ENCODE measurements at regions not wholly inside any gene's neighbourhood (a gene's known extent, or its start where the extent isn't known, plus 50 kb on each side); places are given as distances from the start of the nearest gene placed in this dataset.

DNA sequence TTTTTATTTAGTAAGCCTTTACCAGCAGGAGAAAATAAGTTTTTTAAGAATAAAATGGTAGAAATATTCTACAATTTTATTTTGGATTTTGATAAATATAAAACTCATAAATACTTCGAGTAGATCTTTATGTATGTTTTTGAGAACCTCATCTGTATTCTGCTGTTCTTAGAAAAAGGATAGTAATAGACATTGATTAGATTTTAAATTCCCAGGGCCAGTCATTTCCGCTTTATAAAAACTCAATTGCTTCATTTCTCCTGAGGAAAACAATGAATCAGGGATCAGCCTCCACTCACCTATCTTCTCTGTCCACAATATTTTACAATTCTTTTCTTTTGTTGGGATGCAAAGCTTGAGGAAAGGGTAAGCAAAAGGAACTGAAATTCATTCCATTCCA lies 1983.5 kb upstream of the C9orf72 start:
- WGBS (ENCODE audit: insufficient coverage, insufficient replicate concordance, low lambda C conversion rate, missing lambda C conversion rate): 24% methylated on average over 2 of the region's 2 CpGs
- SMC1A ChIA-PET (ENCODE audit: uncharacterized antibody, unreplicated experiment): interaction anchor here (1.0 kb wide), 1 partner anchor 10 kb away, joined by 4 read pairs; no protein-coding TSS in a partner anchor
- no peaks in the 10 kb centered on the region for H4K20me1 ChIP-seq (ENCODE audit: control insufficient read depth, insufficient read depth)
- intact Hi-C loops (cut with micrococcal nuclease; ENCODE audit: unreplicated experiment): no loop called here
- no TSS peak for BruUV-seq (replicated peaks)
- in situ Hi-C loops (cut with MboI): no loop called here
- H2AFZ ChIP-seq (ENCODE audit: control insufficient read depth, low read depth, low read length): no peak overlapping the region
- no peak for DNase-seq (ENCODE audit: low read depth, low spot score)
- RAD21 ChIA-PET (ENCODE audit: unreplicated experiment): no interaction called here
- FAIRE-seq: no peak
- CTCF ChIA-PET: no interaction called here
- no peaks in the 10 kb centered on the region for H3K4me1 ChIP-seq (ENCODE audit: control insufficient read depth, insufficient read depth, low read length)
- H3K27me3 ChIP-seq (replicated peaks in 1 of 2; ENCODE audit: control insufficient read depth in 2 of 2, insufficient read depth in 2 of 2, low read length in 1 of 2): no peaks in the 10 kb centered on the region
- H3K4me3 ChIP-seq: no peak overlapping the region
- no peak for TF ChIP-seq IKZF2 (IDR thresholded peaks at IDR 0.05)
- TF ChIP-seq, protein P1, sequence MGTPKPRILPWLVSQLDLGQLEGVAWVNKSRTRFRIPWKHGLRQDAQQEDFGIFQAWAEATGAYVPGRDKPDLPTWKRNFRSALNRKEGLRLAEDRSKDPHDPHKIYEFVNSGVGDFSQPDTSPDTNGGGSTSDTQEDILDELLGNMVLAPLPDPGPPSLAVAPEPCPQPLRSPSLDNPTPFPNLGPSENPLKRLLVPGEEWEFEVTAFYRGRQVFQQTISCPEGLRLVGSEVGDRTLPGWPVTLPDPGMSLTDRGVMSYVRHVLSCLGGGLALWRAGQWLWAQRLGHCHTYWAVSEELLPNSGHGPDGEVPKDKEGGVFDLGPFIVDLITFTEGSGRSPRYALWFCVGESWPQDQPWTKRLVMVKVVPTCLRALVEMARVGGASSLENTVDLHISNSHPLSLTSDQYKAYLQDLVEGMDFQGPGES (IDR thresholded peaks at IDR 0.05): no peak
- no peak for TF ChIP-seq E2F4 (IDR thresholded peaks at IDR 0.05; ENCODE audit: low read depth, low read length)
- TF ChIP-seq, protein P2, sequence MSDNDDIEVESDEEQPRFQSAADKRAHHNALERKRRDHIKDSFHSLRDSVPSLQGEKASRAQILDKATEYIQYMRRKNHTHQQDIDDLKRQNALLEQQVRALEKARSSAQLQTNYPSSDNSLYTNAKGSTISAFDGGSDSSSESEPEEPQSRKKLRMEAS (IDR thresholded peaks at IDR 0.05; ENCODE audit: low read depth, low read length): no peak
- H3K79me2 ChIP-seq (ENCODE audit: control insufficient read depth, insufficient read depth, low read length): no peaks in the 10 kb centered on the region
- H3K9ac ChIP-seq (ENCODE audit: control insufficient read depth, insufficient read depth, low read length): no peak overlapping the region
- no peaks in the 10 kb centered on the region for H3K9me3 ChIP-seq (replicated peaks; ENCODE audit: control insufficient read depth, insufficient read depth, low read length)
- no peak overlapping the region for H3K27ac ChIP-seq (ENCODE audit: control insufficient read depth, insufficient read depth)
- POLR2A ChIA-PET: no interaction called here
- ATAC-seq: no peak
- no peaks in the 10 kb centered on the region for H3K36me3 ChIP-seq (ENCODE audit: control insufficient read depth in 2 of 2, insufficient read depth in 2 of 2, low read length in 1 of 2)
- H3K4me2 ChIP-seq (ENCODE audit: control insufficient read depth, insufficient read depth): no peak overlapping the region

DNA sequence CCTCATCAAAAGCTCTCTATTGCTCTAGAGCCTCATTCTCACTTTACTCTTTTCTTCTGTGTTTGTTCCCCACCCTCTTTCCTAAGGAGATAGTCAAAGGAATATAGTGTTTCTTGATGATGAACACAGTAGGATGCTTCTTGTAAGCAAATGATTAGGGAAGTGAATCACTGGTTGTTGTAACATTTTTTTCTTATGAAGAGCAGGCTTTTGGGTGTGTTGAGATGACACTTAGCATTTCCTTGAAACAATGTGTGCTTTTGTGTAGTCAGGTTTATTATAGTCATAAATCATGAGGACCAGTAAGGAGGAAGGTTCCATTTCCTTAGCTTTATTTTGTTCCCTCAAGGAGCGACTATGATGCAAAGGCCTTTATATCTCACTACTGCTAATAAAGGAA lies 1991.3 kb upstream of the C9orf72 start:
- H3K9me3 ChIP-seq (replicated peaks; ENCODE audit: control insufficient read depth, insufficient read depth, low read length): no peaks in the 10 kb centered on the region
- no peaks in the 10 kb centered on the region for H3K4me1 ChIP-seq (ENCODE audit: control insufficient read depth, insufficient read depth, low read length)
- no peaks in the 10 kb centered on the region for H3K79me2 ChIP-seq (ENCODE audit: control insufficient read depth, insufficient read depth, low read length)
- ChIA-PET SMC1A (ENCODE audit: uncharacterized antibody, unreplicated experiment) (no interaction called here), RAD21 (ENCODE audit: unreplicated experiment) (no interaction called here), CTCF (no interaction called here), POLR2A (no interaction called here)
- FAIRE-seq (no peak), DNase-seq (ENCODE audit: low read depth, low spot score) (no peak), ATAC-seq (no peak)
- in situ Hi-C loops (cut with MboI): no loop called here
- no peak overlapping the region for H3K4me2 ChIP-seq (ENCODE audit: control insufficient read depth, insufficient read depth)
- no peaks in the 10 kb centered on the region for H3K27me3 ChIP-seq (replicated peaks in 1 of 2; ENCODE audit: control insufficient read depth in 2 of 2, insufficient read depth in 2 of 2, low read length in 1 of 2)
- WGBS (ENCODE audit: insufficient coverage, insufficient replicate concordance, low lambda C conversion rate, missing lambda C conversion rate): 0% methylated on average over 1 of the region's 1 CpG
- no peak overlapping the region for H2AFZ ChIP-seq (ENCODE audit: control insufficient read depth, low read depth, low read length)
- H3K36me3 ChIP-seq (ENCODE audit: control insufficient read depth in 2 of 2, insufficient read depth in 2 of 2, low read length in 1 of 2): no peaks in the 10 kb centered on the region
- BruUV-seq (replicated peaks): no TSS peak
- no peaks in the 10 kb centered on the region for H4K20me1 ChIP-seq (ENCODE audit: control insufficient read depth, insufficient read depth)
- no peak overlapping the region for H3K9ac ChIP-seq (ENCODE audit: control insufficient read depth, insufficient read depth, low read length)
- TF ChIP-seq, protein P3, sequence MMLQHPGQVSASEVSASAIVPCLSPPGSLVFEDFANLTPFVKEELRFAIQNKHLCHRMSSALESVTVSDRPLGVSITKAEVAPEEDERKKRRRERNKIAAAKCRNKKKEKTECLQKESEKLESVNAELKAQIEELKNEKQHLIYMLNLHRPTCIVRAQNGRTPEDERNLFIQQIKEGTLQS (IDR thresholded peaks at IDR 0.05; ENCODE audit: borderline replicate concordance, extremely low read depth, low read depth, low read length): no peak
- no peak for TF ChIP-seq SPI1 (IDR thresholded peaks at IDR 0.05; ENCODE audit: borderline replicate concordance, insufficient read depth, low read depth, low read length)
- TF ChIP-seq PRDM15 (CRISPR knock-in tag; IDR thresholded peaks at IDR 0.05): no peak
- TF ChIP-seq NFIC (IDR thresholded peaks at IDR 0.05; ENCODE audit: low read depth, low read length): no peak
- no peak overlapping the region for H3K4me3 ChIP-seq
- no peak overlapping the region for H3K27ac ChIP-seq (ENCODE audit: control insufficient read depth, insufficient read depth)
- intact Hi-C loops (cut with micrococcal nuclease; ENCODE audit: unreplicated experiment): no loop called here
